ENCODE measurements at regions not wholly inside any gene's neighbourhood (a gene's known extent, or its start where the extent isn't known, plus 50 kb on each side); places are given as distances from the start of the nearest gene placed in this dataset.
A peak's percentile ranks its signal among the peaks of the same experiment; 100 is the strongest.
"Not testable (repeated sequence)": the region's sequence is repeated elsewhere in the genome, so short reads cannot be mapped to it uniquely, and the experiment has no call there.

DNA sequence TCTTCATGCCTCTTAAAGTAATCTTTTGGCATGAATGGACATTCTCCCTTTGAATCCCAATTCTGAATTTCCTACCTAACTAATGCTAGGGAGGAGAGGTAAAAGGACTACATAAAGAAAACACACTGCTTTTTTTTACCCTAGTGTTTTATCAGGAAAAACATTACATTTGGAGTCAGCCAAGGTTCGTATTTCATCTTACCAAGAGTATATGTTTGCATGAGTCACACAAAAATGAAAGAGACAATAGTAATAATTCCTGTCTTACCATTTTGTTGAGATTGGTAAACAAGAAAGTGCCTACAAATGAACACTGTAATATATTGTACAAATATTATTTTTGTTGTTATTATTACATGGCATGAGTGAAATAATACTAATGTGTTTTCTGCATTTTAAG, 112.9 kb upstream of the WARS2 start:
- DNase-seq (ENCODE audit: low read depth in 3 of 3): no peak

DNA sequence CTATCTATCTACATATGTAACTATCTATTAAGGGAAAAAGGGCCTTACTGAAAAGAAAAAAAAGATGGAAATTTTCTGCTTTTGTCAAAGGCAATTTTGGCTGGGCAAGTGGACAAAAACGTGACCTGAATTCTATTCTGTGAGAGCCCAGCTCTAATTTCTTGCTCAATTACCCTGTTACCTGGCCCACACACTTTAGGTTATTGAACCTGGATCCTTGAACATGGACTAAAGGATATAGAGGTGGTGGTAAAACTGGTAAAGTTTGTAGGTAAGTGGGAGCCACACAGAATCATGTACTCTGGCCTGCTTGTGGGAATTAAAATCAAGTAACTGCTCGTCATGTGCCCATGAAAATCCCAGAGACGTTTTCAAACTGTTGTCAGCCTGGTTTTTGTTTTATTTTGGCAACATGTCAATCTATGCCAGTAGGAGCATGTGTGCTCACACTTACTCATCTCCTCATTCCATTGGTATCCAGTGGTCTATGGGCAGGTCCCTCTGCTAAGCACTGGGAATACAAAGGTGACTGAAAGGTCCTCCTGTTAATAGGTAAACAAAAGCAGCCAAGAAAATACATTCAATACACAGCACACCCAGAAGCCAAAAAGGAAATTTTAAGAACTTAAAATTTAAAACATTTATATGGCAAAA, 113.7 kb upstream of the WARS2 start:
- DNase-seq (ENCODE audit: low read depth in 3 of 3): no peak

DNA sequence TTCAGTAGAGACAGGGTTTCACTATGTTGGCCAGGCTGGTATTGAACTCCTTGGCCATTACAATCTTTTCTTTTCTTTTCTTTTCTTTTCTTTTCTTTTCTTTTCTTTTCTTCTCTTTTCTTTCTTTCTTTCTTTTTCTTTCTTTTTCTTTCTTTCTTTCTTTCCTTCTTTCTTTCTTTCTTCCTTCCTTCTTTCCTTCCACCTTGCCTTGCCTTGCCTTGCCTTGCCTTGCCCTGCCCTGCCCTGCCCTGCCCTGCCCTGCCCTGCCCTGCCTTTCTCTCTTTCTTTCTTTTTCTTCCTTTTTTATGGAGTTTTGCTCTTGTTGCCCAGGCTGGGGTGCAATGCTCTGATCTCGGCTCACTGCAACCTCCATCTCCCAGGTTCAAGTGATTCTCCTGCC, 112.5 kb upstream of the HAO2 start:
- not testable (repeated sequence) for DNase-seq (ENCODE audit: low read depth in 3 of 3)

DNA sequence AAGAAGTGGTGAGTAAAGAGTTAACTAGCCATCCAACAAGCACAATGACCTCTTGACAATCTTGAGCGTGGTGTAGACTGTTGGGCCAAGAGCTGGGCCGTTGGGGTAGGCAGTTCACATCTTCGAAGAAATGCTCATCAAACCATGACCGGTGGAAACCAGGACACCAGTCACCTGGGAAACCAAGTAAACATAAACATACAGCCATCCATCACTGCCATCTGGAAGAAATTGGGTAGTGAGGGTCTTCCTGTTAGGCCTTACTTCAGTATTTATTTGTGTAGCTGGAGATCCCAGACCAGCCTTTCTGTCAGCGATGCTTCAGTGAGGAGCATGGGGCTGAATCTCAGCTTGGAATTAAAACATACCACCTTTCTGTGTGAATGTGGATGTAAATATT, 108.1 kb upstream of the HAO2 start:
- no peak for DNase-seq (ENCODE audit: low read depth in 3 of 3)

DNA sequence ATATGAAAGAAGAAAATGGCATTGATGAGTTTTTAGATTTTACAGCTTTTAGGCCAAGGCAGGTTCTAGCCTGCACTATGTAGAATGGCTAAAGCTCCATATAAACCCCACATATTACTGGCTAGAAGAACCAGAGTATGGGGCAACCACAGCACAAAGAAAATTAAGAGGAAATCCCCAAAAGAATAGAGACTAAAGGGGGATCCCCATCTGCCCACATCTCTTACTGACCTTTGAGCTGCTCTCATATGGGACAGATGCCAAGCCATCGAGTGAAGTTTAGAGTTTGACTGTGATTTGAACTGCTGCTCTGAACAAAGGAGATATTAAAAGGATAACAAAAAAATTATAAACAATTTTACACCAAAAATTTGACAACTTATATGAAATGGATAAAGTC, 102.2 kb upstream of the HAO2 start:
- no peak for DNase-seq (ENCODE audit: low read depth in 3 of 3)

DNA sequence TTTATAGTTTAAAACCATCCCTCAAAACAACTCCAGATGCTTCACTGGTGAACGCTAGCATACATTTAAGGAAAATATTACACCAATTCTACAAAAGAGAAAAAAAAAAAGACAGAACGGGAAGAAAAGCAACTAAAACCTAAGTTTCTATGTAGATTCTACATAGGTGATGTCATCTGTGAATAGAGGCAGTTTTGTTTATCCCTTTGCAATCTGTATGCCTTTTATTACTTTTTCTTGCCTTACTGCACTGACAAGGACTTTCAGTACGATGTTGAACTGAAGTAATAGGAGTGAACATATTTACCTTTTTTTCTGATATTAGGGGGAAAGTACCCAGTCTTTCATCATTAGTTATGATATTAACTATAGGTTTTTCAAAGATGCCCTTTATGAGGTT, 101.7 kb upstream of the HAO2 start:
- no peak for DNase-seq (ENCODE audit: low read depth in 3 of 3)

DNA sequence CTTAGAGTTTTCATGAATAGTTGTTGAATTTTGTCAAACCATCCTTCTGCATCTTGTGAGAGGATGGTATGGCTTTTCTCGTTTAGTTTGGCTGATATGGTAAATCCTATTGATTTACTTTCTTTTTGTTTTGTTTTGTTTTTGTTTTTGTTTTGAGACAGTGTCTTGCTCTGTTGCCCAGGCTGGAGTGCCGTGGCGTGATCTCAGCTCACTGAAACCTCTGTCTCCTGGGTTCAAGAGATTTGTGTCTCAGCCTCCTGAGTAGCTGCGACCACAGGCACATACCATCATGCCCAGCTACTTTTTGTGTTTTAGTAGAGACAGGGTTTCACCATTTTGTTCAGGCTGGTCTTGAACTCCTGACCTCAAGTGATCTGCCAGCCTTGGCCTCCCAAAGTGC, 101.3 kb upstream of the HAO2 start:
- DNase-seq (ENCODE audit: low read depth in 3 of 3): not testable (repeated sequence)

DNA sequence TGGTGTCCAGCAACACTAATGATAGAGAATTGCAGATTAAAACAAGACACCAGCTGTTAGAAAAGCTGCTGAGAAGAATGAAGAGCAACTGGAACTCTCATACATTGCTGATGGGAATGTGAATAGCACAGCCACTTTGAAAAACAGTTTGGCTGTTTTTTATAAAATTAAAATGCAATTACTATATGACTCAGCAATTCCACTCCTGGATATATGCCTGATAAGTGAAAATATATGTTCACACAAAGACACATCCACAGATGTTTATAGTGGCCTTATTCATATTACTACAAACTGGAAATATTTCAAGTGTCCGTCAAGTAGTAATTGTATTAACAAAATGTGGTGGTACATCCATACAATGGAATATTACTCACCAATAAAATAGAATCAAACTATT, 99.7 kb upstream of the HAO2 start:
- no peak for DNase-seq (ENCODE audit: low read depth in 3 of 3)

DNA sequence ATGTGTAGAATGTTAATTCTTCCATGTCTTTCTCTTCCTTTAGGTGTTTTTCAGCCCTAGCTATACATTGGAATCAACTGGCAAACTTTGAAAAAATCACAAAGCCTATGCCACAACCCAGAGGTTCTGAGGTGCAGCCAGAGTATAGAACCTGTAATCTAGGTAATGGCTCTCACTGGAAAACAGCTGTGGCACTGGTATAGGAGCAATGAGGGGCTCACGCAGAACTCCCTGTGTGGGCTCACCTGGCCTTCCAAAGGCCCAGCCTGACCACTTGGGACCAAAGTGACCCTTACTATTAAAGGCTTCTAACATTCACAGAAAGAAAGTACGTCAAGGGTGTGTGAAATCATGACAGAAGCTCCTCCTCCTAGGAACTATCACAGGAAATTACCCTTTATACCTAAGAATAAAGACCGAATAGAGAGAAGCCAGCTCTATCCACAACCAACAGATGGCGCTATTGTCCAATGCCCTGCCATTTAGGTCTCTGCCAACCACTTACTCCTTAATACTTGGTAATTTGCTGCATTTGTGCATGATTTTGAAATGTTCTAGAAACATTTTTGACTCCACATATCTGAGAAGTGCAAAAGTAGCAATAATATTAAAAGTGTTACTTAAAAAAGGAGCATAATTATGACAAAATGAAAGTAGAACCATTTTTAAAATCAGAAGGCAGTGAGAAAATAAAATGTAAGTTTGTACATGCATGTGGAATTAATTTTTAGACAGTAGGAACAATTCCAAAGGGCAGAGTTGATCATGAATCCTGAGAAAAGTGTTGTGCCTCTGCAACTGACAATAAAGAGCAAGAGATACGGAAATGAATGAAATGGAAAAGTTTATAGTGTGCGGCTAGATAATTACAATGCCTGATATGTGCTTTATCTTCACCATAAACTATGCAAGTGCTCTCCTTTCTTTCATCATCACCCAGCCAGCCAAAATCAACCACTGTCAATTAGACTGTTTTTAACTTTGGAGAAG, 93.1 kb upstream of the HAO2 start:
- peak; percentile 5 to 37 (median 29) for DNase-seq (ENCODE audit: low read depth in 3 of 3)

DNA sequence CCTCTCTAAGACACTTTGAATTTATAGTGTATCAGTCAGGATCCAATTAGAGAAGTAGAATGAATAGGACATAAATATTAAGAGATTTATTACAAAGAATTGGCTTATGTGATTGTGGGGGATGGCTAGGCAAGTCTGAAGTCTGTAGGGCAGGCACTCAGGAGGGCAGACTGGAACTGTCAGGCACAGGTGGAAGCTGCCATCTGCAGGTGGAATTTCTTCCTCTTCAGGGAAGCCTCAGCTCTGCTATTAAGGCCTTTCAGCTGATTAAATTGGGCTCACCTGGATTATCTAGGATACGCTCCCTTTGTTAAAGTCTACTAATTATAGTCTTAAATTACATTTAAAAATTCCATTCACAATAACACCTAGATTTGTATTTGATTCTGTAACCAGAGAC, 92.0 kb upstream of the HAO2 start:
- no peak for DNase-seq (ENCODE audit: low read depth in 3 of 3)

DNA sequence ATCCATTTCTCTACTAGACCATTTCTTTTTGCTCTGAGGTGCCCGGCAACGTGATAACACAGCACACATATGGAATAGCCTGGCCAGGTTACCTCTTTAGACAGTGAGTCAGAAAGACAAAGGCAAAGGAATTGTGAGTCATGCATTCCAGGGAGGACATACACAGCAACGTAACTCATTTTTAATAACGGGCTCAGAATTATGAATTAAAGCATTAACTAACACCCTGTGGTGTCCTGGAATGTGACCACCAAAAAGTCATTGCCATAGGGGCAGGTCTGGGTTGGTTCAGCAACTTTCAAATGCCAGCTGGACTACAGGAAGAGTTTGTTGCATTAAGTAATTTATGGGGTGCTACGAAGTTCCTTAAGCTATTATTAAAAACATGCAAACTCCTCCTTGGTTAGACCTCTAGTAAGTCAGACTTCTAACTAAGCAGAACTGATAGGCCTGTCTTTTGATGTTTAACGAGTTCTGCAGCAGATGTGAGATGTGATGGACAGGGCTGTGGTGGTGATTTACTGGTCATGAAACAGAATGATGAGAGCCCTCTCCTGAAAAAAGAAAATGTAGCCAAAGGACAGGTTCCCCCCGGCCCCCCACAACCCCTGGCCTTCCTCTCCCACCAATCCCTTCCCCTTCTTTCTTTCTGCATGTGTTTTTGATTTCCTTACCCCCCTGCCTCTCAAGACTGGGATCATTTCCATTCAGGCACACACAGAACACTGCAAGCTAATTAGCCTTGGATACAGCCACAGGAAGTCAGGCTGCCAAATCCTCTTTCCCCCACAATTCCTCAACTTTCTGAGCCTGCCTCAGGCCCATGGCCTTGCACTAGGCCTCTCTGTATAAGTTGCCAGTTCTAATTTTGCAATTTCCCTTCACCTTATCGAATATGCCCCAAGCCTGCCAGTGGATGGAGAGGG, 88.9 kb upstream of the HAO2 start:
- no peak for DNase-seq (ENCODE audit: low read depth in 3 of 3)

DNA sequence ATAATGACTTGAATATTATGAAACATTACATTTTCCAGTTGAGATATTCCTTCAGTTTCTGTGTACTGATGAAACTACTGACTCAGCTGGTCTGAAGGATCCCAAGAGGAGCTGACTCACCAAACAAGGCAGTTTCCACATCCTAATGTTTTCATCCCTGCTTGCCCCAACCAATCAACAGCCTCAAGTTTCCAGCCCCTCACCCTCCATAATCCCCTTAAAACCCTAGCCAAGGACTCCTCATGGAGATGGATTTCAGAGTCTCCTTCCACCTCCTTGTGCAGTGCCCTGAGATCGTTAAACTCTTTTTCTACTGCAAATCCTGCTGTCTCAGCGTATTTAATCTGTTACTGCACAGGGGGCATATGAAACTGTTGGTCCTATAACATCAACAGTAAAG, 83.1 kb upstream of the HAO2 start:
- no peak for DNase-seq (ENCODE audit: low read depth in 3 of 3)

DNA sequence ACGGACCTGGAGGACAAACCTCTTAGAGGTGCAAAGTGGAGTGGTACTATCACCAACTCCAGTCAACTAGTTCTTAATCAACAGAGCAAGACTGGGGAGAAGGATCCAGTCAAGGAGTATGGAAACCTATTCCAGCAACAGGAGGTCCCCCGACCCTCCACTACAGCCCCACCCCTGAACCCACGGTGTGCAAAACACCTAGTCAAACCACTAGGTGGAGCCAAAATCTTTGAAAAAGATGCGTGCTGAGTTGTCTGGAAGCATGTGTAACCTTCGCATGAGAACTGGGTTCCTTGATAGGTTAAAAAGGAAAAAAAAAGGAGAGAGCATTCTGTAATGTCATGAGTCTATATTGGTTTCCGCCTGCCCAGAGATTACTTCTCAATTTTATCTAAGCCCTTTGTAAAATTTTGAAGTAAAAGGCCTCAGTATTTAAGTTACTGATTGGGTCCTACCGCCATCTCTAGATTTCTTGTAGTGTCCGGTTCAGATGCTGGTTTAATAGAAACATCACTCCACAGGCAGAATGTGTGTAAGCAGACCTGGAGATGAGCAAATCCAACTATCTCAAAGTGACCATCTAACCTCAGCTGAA, 81.9 kb upstream of the HAO2 start:
- DNase-seq (ENCODE audit: low read depth in 3 of 3): peak in 1 of 3 donors; percentile 4

DNA sequence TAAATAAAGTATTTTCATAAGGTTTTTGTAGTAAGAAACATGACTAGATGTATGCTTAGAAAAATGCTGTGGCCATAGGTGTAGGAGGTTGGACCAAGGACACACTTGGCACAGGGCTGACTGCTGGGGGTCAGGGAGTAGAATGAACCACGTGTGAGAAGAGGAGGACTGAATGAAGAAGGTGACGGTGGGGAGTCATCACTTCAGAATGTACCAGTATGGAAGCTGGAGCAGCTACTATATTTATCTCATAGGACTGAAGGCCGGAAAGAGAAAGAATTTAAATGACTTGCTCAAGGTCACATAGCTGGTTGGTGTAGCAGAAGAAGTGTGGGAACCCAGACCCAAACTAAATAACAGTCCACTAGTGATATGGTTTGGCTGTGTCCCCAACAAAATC, 79.8 kb upstream of the HAO2 start:
- no peak for DNase-seq (ENCODE audit: low read depth in 3 of 3)

DNA sequence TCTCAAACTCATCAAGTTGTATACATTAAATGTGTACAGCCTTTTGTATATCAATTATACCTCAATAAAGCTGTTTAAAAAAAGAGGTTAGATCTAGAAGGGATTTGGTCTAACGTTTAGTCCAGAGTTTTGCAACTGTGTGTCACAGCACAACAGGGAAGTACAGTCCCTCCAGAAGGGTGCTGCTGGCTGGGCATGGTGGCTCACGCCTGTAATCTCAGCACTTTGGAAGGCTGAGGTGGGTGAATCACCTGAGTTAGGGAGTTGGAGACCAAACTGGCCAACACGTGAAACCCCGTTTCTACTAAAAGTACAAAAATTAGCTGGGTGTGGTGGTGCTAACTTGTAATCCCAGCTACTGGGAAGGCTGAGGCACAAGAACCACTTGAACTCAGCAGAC, 78.3 kb upstream of the HAO2 start:
- DNase-seq (ENCODE audit: low read depth in 3 of 3): no peak

DNA sequence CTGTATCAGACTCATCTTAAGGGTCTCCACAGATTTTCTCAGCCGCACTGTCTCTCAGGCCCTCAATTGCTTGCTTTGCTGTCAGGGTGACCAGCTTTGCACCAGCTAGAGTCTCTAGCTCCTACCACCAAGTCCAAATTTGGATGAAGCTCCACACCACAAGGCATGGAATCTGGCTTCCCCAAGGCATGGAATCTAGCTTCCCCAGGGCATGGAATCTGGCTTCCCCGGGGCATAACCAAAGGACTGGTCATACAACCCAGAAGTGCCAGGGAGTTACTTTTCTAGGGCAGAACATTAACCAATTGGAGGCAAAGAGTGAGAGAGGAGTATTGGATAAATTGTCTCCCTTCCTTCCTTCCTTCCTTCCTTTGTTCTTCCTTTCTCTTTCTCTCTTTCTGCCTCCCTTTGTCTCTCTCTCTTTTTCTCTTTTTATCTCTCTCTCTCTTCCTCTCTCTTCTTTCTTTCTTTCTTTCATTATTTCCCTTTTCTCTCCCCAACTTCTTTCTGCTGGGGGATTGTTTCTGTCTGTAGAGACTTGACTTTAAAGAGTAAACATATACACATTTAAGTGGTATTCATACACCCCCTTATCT, 76.9 kb upstream of the HAO2 start:
- DNase-seq (ENCODE audit: low read depth in 3 of 3): no peak

DNA sequence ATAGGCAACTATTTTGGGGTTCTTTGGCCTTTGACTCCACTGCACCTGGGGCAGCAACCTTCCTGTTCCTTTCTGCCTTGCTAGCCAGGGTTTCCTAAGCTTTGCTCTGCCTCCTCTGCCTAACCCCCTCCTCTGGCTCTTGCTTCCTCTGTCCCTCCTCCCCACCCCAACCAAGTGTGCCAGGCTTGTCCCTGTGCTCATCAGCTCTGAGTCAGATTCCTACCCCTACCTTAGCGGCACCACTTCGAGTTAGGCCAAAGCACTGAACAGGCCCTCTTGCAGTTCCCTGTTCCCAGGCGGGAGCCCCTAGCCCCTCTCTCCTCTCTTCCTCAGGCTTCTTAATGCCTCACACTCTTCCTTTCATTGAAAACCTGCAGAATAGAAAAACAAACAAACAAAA, 74.8 kb upstream of the HAO2 start:
- no peak for DNase-seq (ENCODE audit: low read depth in 3 of 3)

DNA sequence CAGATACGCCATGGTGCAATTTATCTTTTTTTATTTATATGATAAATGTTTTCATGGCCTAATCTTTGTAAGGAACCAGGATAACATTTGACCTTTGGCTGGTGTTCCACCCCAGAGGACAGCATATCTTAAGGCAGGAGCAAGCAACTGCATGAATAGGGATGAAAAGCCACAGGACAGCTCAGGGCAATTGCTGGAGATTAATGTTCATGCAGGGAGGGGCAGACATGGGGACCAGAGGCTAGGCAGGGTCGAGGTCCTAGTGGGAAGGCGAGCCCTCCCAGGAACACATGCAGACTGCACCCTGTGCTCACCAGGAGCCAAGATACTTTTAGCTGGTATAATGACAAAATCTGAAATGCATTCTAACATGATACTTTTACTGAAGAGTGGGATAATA, 74.4 kb upstream of the HAO2 start:
- no peak for DNase-seq (ENCODE audit: low read depth in 3 of 3)

DNA sequence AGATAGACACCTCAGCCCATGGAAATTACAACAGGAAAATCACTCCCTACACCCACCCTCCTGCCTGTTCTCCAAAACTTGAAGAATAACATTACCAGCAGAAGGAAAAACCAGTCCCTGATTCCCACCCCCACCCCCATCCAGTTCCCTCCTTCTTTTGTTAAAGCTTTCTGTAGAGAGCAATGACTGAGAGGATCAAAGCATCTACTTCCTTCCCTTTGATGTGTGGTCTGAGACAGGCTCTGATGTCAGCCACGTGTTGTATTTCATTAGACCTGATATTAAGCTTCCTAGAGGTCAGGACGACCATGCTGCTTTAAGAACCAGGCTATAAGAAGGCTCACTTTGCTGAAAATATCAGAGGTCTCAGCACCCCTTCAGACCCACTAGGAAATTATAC, 73.9 kb upstream of the HAO2 start:
- DNase-seq (ENCODE audit: low read depth in 3 of 3): no peak

DNA sequence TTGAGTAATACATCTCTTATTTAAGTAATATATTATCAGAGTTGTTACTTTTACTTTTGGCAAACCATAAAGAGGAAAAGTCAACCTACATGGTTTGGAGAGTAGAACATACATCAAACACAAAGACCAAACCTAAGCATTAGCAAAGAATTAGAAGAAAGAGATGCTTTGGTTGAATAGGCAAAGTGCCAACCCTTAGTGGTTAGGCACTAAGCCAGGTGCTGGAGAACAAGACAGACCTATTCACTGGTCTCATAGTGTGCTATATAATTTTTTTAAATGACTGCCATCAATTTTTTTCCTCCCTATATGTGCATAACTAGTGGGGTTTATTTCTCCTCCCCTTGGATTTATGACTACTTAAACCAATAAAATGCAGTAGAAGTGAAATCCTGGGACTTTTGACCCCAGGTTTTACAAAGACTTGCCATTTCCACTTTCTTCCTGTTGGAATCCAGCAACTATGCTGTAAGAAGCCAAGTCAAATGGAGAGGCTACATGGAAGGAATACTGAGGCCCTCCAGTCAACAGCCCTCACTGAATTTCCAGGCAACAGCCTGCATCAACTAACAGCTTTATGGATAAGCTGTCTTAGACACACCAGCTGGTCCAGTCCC, 69.8 kb upstream of the HAO2 start:
- no peak for DNase-seq (ENCODE audit: low read depth in 3 of 3)

DNA sequence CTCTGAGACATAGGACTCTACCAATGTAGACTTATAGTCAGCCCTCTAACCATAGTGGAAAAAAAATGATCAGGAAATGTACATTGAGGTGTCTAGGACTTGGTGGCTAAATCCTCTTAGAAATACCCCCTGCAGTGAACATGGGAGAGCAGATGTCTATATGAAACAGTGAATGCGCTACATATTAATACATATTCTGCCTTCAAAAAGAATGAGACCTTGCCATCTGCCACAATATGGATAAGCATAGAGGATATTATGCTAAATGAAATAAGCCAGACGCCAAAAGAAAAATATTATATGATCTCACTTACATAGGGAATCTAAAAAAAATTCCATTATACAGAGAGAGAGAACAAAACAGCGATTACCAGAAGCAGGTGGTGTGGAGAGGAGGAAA, 66.6 kb upstream of the HAO2 start:
- DNase-seq (ENCODE audit: low read depth in 3 of 3): no peak
